CD4-positive, CD25-positive, alpha-beta regulatory T cell (primary cell): ENCODE measurements at regions not wholly inside any gene's neighbourhood (a gene's known extent, or its start where the extent isn't known, plus 50 kb on each side); places are given as distances from the start of the nearest gene placed in this dataset.

Experiments
- ATAC-seq, 2 donors: fragments of 150-1000 bp; cut with Tn5 transposase; one replicate each; pipeline ENCODE4 v1.10.0; 2021; ENCODE audit warnings: low read depth in 2 of 2, moderate number of reproducible peaks in 2 of 2, moderate library complexity in 1 of 2
- DNase-seq, 3 donors: peaks; one replicate each; pipeline versions ENCODE4 v3.0.0 to v3.0.0-alpha.2; 2012 to 2022; ENCODE audit warnings: mixed read lengths in 1 of 3
- H3K27ac ChIP-seq: one replicate; pipeline ENCODE4 v1.7.0; 2013; ENCODE audit warnings: mild to moderate bottlenecking, low read length; ENCODE audit not compliant: insufficient read depth, poor library complexity, severe bottlenecking
- H3K27me3 ChIP-seq: one replicate; pipeline ENCODE4 v1.7.0; 2013; ENCODE audit warnings: low read length; ENCODE audit not compliant: control insufficient read depth, insufficient read depth
- H3K36me3 ChIP-seq: one replicate; pipeline ENCODE4 v1.7.0; 2013; ENCODE audit warnings: mild to moderate bottlenecking, low read length, moderate library complexity; ENCODE audit not compliant: control insufficient read depth, insufficient read depth
- H3K4me1 ChIP-seq: 2 replicates; pipeline ENCODE4 v1.7.0; 2013; ENCODE audit warnings: mild to moderate bottlenecking, low read length; ENCODE audit not compliant: insufficient read depth, control insufficient read depth, poor library complexity, severe bottlenecking
- H3K4me3 ChIP-seq: one replicate; pipeline ENCODE4 v1.7.0; 2013; ENCODE audit warnings: low read depth, mild to moderate bottlenecking, low read length, moderate library complexity
- H3K9me3 ChIP-seq, 2 experiments: 1 replicate in 1 of 2; 2 replicates in 1 of 2; pipeline ENCODE4 v1.7.0; 2013; ENCODE audit warnings: low read length in 2 of 2, mild to moderate bottlenecking in 1 of 2, moderate library complexity in 1 of 2; ENCODE audit not compliant: control insufficient read depth in 2 of 2
- H3K27ac Mint-ChIP-seq, 3 donors: one replicate each; pipeline ENCODE4 v1.8.0; 2020 to 2022; ENCODE audit warnings: mild to moderate bottlenecking in 3 of 3, mixed read lengths in 3 of 3, moderate library complexity in 2 of 3
- H3K27me3 Mint-ChIP-seq: one replicate; pipeline ENCODE4 v1.8.0; 2022; ENCODE audit warnings: mild to moderate bottlenecking, mixed read lengths
- H3K36me3 Mint-ChIP-seq: one replicate; pipeline ENCODE4 v1.8.0; 2020; ENCODE audit warnings: mixed read lengths
- H3K4me1 Mint-ChIP-seq, 4 donors: one replicate each; pipeline ENCODE4 v1.8.0; 2020 to 2022; ENCODE audit warnings: mixed read lengths in 4 of 4, mild to moderate bottlenecking in 1 of 4
- H3K4me3 Mint-ChIP-seq, 4 donors: one replicate each; pipeline ENCODE4 v1.8.0; 2020 to 2022; ENCODE audit warnings: mild to moderate bottlenecking in 4 of 4, mixed read lengths in 4 of 4, moderate library complexity in 3 of 4
- H3K9me3 Mint-ChIP-seq, 7 donors: one replicate each; pipeline ENCODE4 v1.8.0; 2020 to 2022; ENCODE audit warnings: mixed read lengths in 7 of 7, mild to moderate bottlenecking in 3 of 7, moderate library complexity in 2 of 7

DNA sequence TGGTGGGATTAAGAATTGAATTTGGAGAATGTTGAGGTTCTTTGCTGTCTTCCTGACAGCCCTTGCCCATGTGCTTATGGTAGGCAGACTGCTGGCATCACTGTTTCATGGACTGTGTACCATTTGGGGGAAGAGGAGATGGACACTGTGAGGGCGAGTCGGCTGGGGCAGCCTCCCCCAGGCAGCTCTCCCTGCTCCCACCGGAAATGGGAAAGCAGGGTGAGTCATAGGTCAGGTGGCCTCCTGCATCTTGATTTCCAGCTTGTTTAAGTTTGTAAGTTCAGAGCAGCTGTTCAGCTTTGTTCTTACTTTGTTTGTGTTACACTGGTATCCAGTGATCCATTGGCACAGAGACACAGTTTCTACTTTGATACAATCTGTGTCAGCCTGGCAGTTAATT is 87.2 kb upstream of the CNIH3 start:
- no peaks in the 10 kb centered on the region for H3K27me3 Mint-ChIP-seq

DNA sequence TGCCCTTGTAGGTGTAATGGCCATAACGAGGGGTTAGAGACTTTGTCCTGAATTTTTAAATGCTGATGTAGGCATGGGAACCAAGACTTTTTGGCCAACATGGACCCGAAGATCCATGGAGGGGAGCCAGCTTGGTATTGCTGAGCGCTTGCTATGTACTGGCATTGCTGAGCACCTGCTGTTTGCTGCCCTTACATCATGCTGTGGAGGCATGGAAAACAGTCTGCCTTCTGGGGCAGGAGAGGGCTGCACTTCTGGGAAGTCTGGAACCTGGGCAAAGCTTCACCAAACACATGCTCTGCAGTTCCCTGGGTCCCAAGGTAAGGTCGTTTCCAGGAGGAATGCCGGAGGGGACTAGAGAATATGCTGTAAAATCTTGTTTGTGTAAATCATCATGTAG is 86.3 kb upstream of the CNIH3 start:
- H3K27ac ChIP-seq, result no peak overlapping the region
- Mint-ChIP-seq H3K4me1 (no peaks in the 10 kb centered on the region), H3K9me3 (no peaks in the 10 kb centered on the region), H3K4me3 (no peak overlapping the region), H3K27ac (peak overlapping the region in 1 of 3 donors; percentile 28), H3K36me3 (no peaks in the 10 kb centered on the region), H3K27me3 (no peaks in the 10 kb centered on the region)
- DNase-seq (no peak), ATAC-seq (no peak)
- no peaks in the 10 kb centered on the region for H3K9me3 ChIP-seq
- peaks cover 3% of the 10 kb centered on the region for H3K27me3 ChIP-seq
- no peaks in the 10 kb centered on the region for H3K36me3 ChIP-seq
- H3K4me3 ChIP-seq, result no peak overlapping the region
- H3K4me1 ChIP-seq, result no peaks in the 10 kb centered on the region

More for the DNA sequence above, 87.2 kb upstream of the CNIH3 start:
- Mint-ChIP-seq H3K36me3 (no peaks in the 10 kb centered on the region), H3K4me1 (no peaks in the 10 kb centered on the region), H3K9me3 (no peaks in the 10 kb centered on the region), H3K4me3 (no peak overlapping the region), H3K27ac (no peak overlapping the region)
- Histone ChIP-seq H3K36me3 (no peaks in the 10 kb centered on the region), H3K9me3 (no peaks in the 10 kb centered on the region), H3K4me1 (no peaks in the 10 kb centered on the region), H3K27me3 (peaks cover 3% of the 10 kb centered on the region), H3K4me3 (no peak overlapping the region), H3K27ac (no peak overlapping the region)
- no peak for DNase-seq
- no peak for ATAC-seq

DNA sequence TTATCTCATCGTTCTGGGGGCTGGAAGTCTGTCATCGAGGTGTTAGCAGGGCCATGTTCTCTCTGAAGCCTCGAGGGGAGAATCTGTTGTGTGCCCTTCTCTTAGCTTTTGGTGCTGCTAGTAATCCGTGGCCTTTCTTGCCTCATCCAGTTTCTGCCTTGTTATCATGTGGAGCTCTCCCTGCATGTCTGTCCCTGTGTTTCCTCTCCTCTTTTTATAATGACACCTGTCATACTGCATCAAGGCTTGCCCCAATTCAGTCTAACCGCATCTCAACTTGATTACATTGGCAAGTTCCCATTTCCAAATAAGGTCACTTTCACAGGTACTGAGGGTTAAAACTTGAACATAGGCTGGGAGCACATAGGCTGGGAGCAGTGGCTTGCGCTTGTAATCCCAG is 82.6 kb upstream of the CNIH3 start:
- DNase-seq, result no peak
- no peak overlapping the region for H3K4me3 ChIP-seq
- no peaks in the 10 kb centered on the region for H3K36me3 Mint-ChIP-seq
- H3K36me3 ChIP-seq, result no peaks in the 10 kb centered on the region
- peaks cover 5% of the 10 kb centered on the region for H3K27me3 Mint-ChIP-seq
- peaks cover 3% of the 10 kb centered on the region for H3K27me3 ChIP-seq
- no peak overlapping the region for H3K27ac Mint-ChIP-seq
- H3K4me1 Mint-ChIP-seq, result no peaks in the 10 kb centered on the region
- H3K4me3 Mint-ChIP-seq, result no peak overlapping the region
- no peaks in the 10 kb centered on the region for H3K9me3 ChIP-seq
- no peak for ATAC-seq
- no peaks in the 10 kb centered on the region for H3K9me3 Mint-ChIP-seq
- H3K27ac ChIP-seq, result no peak overlapping the region
- H3K4me1 ChIP-seq, result no peaks in the 10 kb centered on the region

DNA sequence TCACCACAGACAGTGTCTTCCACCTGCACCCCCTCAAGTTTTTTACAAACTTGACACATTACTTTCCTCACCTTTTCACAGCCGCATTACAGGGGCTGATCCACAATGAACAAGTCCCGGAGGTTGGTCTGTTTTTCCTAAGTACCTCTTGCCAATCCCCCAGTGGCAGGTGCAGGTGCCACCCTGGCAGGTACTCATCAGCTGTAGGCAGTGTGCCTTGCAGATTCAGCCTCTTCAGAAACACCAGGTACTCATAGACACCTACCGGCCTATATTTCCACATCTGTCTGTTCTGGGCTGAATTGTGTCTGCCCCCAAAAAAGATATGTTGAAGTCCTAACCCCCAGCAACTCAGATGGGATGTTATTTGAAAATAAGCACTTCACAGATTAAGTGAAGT is 81.4 kb upstream of the CNIH3 start:
- Mint-ChIP-seq H3K27me3 (peaks cover 5% of the 10 kb centered on the region), H3K27ac (no peak overlapping the region), H3K4me1 (no peaks in the 10 kb centered on the region), H3K36me3 (no peaks in the 10 kb centered on the region), H3K9me3 (peaks cover 0 to 1% (median 0%) of the 10 kb centered on the region in 7 donors), H3K4me3 (no peak overlapping the region)
- no peaks in the 10 kb centered on the region for H3K36me3 ChIP-seq
- no peak for ATAC-seq
- H3K27me3 ChIP-seq, result peaks cover 3% of the 10 kb centered on the region
- no peak for DNase-seq
- H3K4me1 ChIP-seq, result no peaks in the 10 kb centered on the region
- no peak overlapping the region for H3K4me3 ChIP-seq
- H3K9me3 ChIP-seq, result no peaks in the 10 kb centered on the region
- no peak overlapping the region for H3K27ac ChIP-seq

DNA sequence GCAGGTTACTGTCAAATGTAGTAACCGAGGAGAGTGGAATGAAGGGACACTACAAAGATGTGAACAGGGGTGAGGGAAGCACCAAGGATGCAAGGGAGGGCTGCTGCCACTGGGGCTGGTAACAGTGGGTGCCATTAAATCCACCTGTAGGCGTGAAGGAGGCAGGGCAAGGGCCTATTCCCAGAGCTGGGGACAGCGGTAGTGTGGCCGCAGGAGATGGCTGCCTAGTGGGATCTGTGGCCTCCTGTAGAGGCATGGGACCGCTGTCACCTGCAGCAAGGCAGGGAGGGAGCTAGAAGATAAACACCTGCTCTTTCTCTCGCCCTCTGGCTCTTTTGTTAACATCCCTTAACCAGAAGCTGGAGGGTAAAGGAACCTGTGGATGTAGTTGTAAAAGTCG is 80.5 kb upstream of the CNIH3 start:
- Histone ChIP-seq H3K27me3 (peaks cover 3% of the 10 kb centered on the region), H3K27ac (no peak overlapping the region), H3K36me3 (no peaks in the 10 kb centered on the region), H3K9me3 (no peaks in the 10 kb centered on the region), H3K4me3 (no peak overlapping the region), H3K4me1 (no peaks in the 10 kb centered on the region)
- no peak overlapping the region for H3K4me3 Mint-ChIP-seq
- peaks cover 5% of the 10 kb centered on the region for H3K27me3 Mint-ChIP-seq
- H3K36me3 Mint-ChIP-seq, result no peaks in the 10 kb centered on the region
- no peak overlapping the region for H3K27ac Mint-ChIP-seq
- peaks cover 0 to 1% (median 0%) of the 10 kb centered on the region in 7 donors for H3K9me3 Mint-ChIP-seq
- DNase-seq, result no peak
- no peaks in the 10 kb centered on the region for H3K4me1 Mint-ChIP-seq
- no peak for ATAC-seq

DNA sequence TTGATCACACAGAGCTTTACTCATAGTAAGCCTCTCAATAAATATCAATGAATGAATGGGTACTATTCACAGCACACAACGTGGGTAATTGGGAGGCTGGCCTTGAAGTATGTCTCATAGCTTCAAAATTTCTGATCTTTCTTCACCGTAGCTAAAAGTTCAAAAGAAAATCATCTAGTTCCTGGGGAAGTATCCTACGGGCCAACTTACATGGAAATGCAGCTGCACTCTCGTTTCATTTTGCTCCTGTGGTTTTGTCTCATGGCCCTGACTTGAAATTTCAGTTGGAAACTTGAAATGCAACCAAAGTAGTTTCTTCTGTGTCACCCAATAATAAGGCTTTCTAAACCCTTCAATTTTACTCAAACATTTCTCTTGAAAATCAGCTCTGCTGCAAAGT is 76.1 kb upstream of the CNIH3 start:
- no peak for ATAC-seq
- H3K4me1 ChIP-seq, result no peaks in the 10 kb centered on the region
- Mint-ChIP-seq H3K27me3 (peaks cover 5% of the 10 kb centered on the region), H3K4me1 (peaks cover 4 to 12% (median 9%) of the 10 kb centered on the region in 4 donors), H3K36me3 (no peaks in the 10 kb centered on the region), H3K9me3 (peaks cover 0 to 2% (median 0%) of the 10 kb centered on the region in 7 donors), H3K4me3 (no peak overlapping the region), H3K27ac (no peak overlapping the region)
- H3K4me3 ChIP-seq, result no peak overlapping the region
- DNase-seq, result no peak
- H3K27ac ChIP-seq, result no peak overlapping the region
- no peaks in the 10 kb centered on the region for H3K27me3 ChIP-seq
- H3K36me3 ChIP-seq, result no peaks in the 10 kb centered on the region
- no peaks in the 10 kb centered on the region for H3K9me3 ChIP-seq

DNA sequence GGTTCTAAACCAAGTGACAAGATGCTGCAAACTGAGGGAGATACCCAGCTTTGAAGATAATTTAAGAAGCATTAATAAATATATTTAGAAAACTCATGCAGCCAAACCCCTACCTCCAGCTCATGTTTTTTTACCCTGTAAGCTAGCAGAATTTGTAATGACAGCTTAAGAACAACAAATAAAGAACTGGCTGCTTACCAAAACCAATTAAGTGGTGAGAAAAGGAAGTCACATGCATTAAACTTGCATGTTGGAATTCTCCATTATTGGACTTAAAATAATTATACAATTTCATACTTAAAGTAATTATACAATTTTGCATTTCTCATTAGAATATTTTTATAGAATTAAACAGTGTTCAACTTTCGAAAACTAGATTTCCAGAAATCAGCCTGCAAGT is 75.6 kb upstream of the CNIH3 start:
- Mint-ChIP-seq H3K9me3 (peaks cover 0 to 2% (median 0%) of the 10 kb centered on the region in 7 donors), H3K4me3 (no peak overlapping the region), H3K4me1 (peaks cover 4 to 12% (median 9%) of the 10 kb centered on the region in 4 donors), H3K27me3 (peaks cover 5% of the 10 kb centered on the region), H3K36me3 (no peaks in the 10 kb centered on the region), H3K27ac (no peak overlapping the region)
- DNase-seq (no peak), ATAC-seq (no peak)
- H3K9me3 ChIP-seq, result no peaks in the 10 kb centered on the region
- no peaks in the 10 kb centered on the region for H3K4me1 ChIP-seq
- no peaks in the 10 kb centered on the region for H3K36me3 ChIP-seq
- H3K27me3 ChIP-seq, result no peaks in the 10 kb centered on the region
- no peak overlapping the region for H3K4me3 ChIP-seq
- H3K27ac ChIP-seq, result no peak overlapping the region

DNA sequence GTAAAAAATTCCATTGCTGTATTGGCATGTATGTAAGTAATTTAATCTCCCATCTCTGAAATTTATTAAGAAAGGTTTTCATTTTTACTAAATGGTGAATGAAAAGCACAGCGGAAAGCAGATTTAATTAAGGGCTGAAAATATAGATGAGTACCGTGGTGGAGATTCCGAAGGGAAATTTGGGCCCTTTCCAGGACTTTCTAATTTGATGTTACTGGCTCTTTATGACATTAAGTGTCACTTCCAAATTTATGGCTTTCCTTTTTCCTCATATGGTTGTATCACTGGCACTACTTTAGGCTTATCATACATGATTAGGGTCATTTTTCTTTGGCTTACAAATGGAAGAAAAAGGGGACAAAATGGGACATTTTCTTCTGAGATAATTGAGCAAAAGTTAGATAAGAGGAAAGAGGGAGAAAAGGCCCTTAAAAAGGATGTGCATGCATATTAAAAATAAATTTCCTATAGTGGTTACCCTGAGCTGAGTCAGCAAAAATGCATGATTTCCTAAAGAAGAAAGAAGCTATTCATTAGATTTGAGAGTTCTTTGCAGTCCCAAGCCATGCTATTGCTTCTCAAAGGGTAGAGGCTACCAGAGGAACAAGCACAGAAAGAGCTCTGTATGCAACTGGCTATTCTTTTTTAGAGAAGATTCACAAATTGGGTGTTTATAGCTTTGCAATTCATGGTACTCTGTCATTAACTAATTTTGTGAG is 74.9 kb upstream of the CNIH3 start:
- Mint-ChIP-seq H3K27ac (no peak overlapping the region), H3K27me3 (peaks cover 5% of the 10 kb centered on the region), H3K4me1 (peaks cover 4 to 12% (median 9%) of the 10 kb centered on the region in 4 donors), H3K9me3 (peaks cover 0 to 2% (median 0%) of the 10 kb centered on the region in 7 donors), H3K4me3 (no peak overlapping the region), H3K36me3 (no peaks in the 10 kb centered on the region)
- Histone ChIP-seq H3K4me3 (no peak overlapping the region), H3K9me3 (no peaks in the 10 kb centered on the region), H3K27me3 (no peaks in the 10 kb centered on the region), H3K36me3 (no peaks in the 10 kb centered on the region), H3K4me1 (no peaks in the 10 kb centered on the region), H3K27ac (no peak overlapping the region)
- DNase-seq (no peak), ATAC-seq (no peak)
